GM12874 (cell line): ENCODE measurements at regions not wholly inside any gene's neighbourhood (a gene's known extent, or its start where the extent isn't known, plus 50 kb on each side); places are given as distances from the start of the nearest gene placed in this dataset.

Experiments
- TF ChIP-seq, protein P1 (sequence below): IDR thresholded peaks from 2 replicates; pipeline ENCODE4 v1.5.1; 2011; ENCODE audit warnings: low read depth, mild to moderate bottlenecking, control low read depth, low read length, moderate library complexity; ENCODE audit not compliant: insufficient read depth

DNA sequence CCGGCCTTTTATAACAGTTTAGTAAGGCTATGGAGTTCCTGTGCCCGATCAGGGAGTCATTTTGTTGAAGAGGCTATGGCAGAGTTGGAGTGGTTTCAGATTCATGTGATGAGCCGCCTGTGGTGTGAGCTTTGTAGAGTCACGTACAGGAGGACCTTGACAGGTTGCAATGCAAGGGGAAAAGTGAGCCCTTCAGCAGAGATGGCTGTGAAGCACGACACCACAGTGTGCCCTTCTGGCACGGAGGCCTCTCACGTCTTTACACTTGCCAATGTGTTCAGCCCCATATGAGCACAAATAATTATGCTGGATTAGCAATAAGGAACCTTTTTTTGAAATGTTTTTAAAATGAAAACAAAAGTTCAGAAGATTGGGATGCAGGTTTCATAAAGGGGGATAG, 499.8 kb downstream of the LIG4 start:
- TF ChIP-seq, protein P1, sequence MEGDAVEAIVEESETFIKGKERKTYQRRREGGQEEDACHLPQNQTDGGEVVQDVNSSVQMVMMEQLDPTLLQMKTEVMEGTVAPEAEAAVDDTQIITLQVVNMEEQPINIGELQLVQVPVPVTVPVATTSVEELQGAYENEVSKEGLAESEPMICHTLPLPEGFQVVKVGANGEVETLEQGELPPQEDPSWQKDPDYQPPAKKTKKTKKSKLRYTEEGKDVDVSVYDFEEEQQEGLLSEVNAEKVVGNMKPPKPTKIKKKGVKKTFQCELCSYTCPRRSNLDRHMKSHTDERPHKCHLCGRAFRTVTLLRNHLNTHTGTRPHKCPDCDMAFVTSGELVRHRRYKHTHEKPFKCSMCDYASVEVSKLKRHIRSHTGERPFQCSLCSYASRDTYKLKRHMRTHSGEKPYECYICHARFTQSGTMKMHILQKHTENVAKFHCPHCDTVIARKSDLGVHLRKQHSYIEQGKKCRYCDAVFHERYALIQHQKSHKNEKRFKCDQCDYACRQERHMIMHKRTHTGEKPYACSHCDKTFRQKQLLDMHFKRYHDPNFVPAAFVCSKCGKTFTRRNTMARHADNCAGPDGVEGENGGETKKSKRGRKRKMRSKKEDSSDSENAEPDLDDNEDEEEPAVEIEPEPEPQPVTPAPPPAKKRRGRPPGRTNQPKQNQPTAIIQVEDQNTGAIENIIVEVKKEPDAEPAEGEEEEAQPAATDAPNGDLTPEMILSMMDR = no peak

DNA sequence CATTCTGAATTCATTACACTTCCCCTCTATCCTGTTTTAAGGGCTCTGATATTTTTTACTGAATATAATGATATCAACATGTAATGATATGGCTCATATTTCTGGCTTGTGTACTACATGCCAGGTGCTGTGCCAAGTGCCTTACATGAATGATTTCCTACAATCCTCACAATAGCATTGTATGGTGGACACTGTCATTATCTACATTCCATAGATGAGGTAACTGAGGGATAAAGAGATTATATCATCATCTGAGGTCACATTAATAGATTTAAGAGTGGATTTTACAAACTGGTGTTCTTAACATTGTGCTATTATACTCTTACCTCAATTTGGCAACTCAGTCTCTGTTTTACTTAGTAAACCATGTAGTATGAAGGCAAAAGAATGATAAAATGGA, 502.0 kb downstream of the LIG4 start:
- TF ChIP-seq, protein P1 = no peak

DNA sequence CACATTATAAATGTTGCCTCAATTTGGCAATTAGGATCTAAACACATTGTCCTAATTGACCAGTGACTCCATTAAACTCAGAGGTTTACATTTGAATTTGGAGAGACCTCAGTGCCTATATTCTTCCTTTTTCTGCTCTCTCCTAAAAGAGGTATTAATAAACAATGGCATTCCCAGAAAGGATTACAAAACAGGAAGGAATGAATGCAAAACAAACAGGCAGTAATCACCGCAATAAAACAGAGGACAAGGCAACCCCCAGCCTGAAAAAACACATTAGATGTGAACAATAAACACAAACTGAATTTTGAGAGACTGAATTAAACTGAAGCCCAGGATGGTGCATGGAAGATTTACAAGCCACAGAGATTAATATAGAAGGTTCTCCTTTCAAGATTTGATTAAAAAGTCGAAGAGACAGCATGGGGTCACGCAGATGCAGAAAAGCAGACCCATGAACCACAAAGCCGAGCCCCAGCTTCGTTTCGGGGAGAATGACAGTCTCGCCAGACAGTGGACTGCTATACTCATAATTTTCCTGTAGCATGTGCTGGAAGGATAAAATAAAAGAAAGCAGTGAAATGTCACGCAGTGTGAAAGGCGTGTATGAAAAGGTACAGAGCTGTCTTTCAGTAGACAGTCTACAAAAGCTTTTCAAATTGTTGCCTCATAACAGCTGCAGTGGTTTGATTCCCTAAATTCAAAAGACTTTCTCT, 503.0 kb downstream of the LIG4 start:
- TF ChIP-seq, protein P1 = no peak

DNA sequence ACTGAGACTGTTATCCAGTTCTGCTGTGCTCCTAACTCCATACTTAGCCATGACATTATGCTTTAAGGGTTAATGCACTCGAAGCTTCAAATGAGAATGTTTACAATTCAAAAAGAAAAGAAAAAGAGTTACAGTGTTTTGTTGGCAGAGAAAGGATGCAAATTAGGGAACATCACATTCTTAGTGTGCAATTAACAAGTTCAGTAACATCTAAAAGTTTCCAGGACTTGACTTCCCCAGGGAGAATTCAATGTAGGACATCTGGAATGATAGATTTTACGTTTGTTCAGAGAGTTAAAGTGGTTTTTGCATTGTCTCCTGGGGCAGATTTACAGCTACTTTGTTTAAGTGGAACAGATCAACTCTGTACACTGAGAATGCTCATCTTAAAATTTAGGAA, 525.2 kb downstream of the LIG4 start:
- TF ChIP-seq, protein P1 = no peak

DNA sequence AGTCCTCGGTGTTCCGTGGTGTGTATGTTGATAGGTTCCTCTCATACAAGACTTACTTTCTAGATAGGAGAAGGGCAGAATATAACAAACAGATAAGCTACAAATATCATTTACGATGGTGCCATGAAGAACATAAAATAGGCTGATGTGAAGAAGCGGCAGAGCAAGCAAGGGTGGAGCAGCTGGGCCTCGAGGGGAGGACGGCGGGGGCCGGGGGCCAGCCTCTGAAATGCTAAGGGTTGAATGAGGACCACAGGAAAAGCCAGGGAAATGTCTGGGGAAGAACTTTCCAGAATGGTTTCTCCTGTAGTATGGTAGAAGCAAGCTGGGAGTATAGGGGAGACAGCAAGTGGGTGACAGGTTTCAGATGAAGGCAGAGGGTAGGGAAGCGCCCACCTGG, 529.5 kb downstream of the LIG4 start:
- TF ChIP-seq, protein P1 = no peak

DNA sequence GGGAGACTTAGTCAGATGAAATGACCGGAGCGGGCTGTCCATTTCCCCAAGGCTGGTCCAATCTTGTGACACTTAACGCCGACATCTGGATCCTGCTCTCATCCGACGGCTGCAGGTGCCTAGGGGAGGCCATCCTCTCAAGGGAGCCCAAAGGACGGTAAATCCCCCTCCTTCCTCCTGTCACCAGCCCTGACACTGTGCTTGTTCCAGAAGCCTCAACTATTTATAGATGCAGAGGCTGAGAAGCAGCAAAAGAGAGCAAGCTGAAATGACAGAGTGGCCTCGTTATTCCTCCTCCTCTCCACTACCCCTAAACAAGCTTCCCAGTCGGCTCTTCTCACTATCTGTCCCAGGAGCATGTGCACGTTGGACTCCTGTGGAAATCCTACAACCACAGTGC, 533.7 kb downstream of the LIG4 start:
- TF ChIP-seq, protein P1 = no peak

DNA sequence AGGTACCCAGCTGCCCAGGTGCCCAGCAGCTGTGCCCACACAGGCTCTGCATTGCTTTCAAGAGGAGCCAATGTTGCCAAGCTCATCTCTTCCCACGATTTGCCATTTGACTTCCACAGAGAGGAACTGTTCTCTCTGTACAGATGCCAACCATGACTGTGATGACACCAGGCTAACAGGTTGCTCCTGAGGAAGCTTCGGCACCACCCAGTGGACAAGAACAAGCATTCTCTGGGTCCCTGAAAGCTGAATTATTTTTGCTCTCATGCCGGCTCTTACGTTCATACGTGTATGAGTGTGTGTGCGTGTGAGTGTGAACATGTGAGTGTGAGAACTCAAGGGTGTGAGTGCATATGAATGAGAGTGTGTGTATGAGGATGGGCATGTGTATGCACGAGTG, 535.2 kb downstream of the LIG4 start:
- TF ChIP-seq, protein P1 = no peak
